GM06990 (cell line): ENCODE measurements at regions not wholly inside any gene's neighbourhood (a gene's known extent, or its start where the extent isn't known, plus 50 kb on each side); places are given as distances from the start of the nearest gene placed in this dataset.
A peak's percentile ranks its signal among the peaks of the same experiment; 100 is the strongest.

ENCODE experiments used
- DNase-seq: peaks from one replicate; pipeline ENCODE4 v3.0.0-alpha.2; 2011; ENCODE audit not compliant: insufficient read length; ENCODE audit errors: extremely low read depth
- H3K27me3 ChIP-seq: replicated peaks from 2 replicates; pipeline ENCODE4 v1.6.0; 2011; ENCODE audit warnings: low read length; ENCODE audit not compliant: control insufficient read depth, insufficient read depth
- H3K36me3 ChIP-seq: 2 replicates; pipeline ENCODE4 v1.5.1; 2011; ENCODE audit warnings: low read length; ENCODE audit not compliant: control insufficient read depth, insufficient read depth
- H3K4me3 ChIP-seq: replicated peaks from 2 replicates; pipeline ENCODE4 v1.5.1; 2011; ENCODE audit warnings: low read depth, mild to moderate bottlenecking, control low read depth, low read length
- CTCF ChIP-seq: IDR thresholded peaks from 2 replicates; pipeline ENCODE4 v1.5.1; 2011; ENCODE audit warnings: low read length, control low read depth, mild to moderate bottlenecking, inconsistent platforms; ENCODE audit not compliant: insufficient read depth, poor library complexity, severe bottlenecking

- no peak for TF ChIP-seq CTCF
- H3K36me3 ChIP-seq, result no peaks in the 10 kb centered on the region; the same call in 1 of the 2 replicates
- no peak overlapping the region for H3K4me3 ChIP-seq
- H3K27me3 ChIP-seq, result no peaks in the 10 kb centered on the region
- no peak for DNase-seq
These were observed 69.5 kb downstream of the FAM217A start for GRCh38 chr6:4009486-4009885.

DNA sequence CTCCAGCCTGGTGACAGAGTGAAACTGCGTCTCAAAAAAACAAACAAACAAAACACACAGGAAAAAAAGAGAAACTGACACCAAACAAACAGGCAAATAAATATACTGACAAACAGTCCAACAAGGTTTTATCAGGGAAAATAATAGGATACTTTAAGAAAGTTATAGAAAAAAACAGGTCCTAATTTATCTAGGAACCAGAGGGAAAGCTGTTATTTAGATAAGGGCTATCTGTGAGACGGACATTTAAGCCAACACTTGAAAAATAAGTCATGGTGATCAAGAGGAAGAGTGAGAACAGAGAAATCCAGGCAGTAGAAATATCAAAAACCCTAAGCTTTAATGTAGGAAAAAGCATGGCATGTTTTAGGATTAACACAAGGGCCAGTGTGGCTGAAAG lies 68.9 kb downstream of the FAM217A start:
- TF ChIP-seq CTCF, result no peak
- Histone ChIP-seq H3K27me3 (no peaks in the 10 kb centered on the region), H3K4me3 (no peak overlapping the region), H3K36me3 (no peaks in the 10 kb centered on the region; the same call in 1 of the 2 replicates)
- no peak for DNase-seq

DNA sequence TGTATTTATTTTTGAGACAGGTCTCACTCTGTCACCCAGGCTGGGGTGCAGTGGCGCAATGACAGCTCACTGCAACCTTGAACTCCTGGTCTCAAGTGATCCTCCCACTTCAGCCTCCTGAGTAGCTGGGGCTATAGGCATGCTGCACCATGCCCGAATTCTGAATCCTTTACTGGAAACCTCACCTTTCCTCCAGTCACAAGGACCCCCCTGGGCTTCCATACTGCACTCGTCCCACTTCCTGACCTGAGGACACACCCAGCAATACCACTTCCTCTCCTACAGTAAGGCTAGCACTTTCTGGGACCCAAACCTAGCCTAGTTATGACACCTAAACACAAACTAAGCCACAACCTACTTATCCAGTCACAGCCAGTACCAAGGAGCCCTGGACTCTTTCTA lies 68.2 kb downstream of the FAM217A start:
- Histone ChIP-seq H3K27me3 (no peaks in the 10 kb centered on the region), H3K4me3 (no peak overlapping the region), H3K36me3 (no peaks in the 10 kb centered on the region; the same call in 1 of the 2 replicates)
- no peak for DNase-seq
- TF ChIP-seq CTCF, result no peak

GRCh38 chr6:4012826-4013225 lies 66.1 kb downstream of the FAM217A start:
- TF ChIP-seq CTCF, result no peak
- DNase-seq, result no peak
- Histone ChIP-seq H3K4me3 (no peak overlapping the region), H3K36me3 (no peaks in the 10 kb centered on the region; the same call in 1 of the 2 replicates), H3K27me3 (no peaks in the 10 kb centered on the region)

- H3K4me3 ChIP-seq, result peak overlapping the region; percentile 81
- no peaks in the 10 kb centered on the region; the same call in 1 of the 2 replicates for H3K36me3 ChIP-seq
- no peak for TF ChIP-seq CTCF
- no peaks in the 10 kb centered on the region for H3K27me3 ChIP-seq
- DNase-seq, result no peak
These were observed 61.7 kb downstream of the FAM217A start for GRCh38 chr6:4017058-4017739.

DNA sequence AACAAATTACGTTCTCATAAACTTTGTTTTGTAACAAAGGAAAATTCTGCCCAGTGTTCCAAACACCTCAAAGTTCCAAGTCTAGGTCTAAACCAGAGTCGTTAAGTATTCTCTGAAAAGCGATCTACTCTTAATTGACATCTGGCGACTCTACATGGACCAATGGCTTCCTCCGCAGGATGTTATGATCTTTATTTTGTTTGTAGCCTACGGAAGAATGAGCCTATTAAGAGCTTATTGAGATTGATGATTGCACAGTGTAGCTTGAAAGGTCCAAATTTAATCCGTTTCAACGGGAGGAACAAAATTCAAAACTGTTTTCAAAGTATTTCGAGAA lies 61.1 kb downstream of the FAM217A start:
- H3K36me3 ChIP-seq, result no peaks in the 10 kb centered on the region
- no peak for DNase-seq
- TF ChIP-seq CTCF, result no peak

More for the DNA sequence above, 61.1 kb downstream of the FAM217A start:
- Histone ChIP-seq H3K27me3 (no peaks in the 10 kb centered on the region), H3K4me3 (peak overlapping the region; percentile 81)
